Activated CD4-positive, CD25-positive, alpha-beta regulatory T cell treated with anti-CD3 and anti-CD28 coated beads, Interleukin-2, amount 50 U/mL, for 16 hours (primary cell): ENCODE measurements at regions not wholly inside any gene's neighbourhood (a gene's known extent, or its start where the extent isn't known, plus 50 kb on each side); places are given as distances from the start of the nearest gene placed in this dataset.
"Not testable (repeated sequence)": the region's sequence is repeated elsewhere in the genome, so short reads cannot be mapped to it uniquely, and the experiment has no call there.

ENCODE experiments used
- DNase-seq: peaks from one replicate; pipeline ENCODE4 v3.0.0-alpha.2; 2020; ENCODE audit warnings: low read depth, low spot score

DNA sequence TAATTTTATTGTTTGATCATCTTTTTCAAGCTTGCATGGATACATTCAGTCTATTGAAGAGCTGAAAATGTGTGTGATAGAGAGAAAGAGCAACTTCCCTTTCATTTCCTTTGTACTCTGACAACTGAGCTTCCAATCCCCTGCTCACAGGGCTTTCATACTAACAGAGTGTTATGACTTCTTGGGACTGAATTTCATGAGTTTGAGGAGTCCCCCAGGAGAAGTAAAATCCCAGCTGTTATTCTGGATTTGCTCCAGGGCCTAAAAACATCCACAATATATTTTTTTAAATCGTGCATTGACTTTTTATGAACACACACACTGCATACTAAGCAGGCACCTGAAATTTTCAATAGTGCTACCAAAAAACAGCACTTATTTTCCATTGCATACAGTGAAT, 195.8 kb upstream of the CAND1 start:
- no peak for DNase-seq

GRCh38 chr12:67074072-67074471, 195.1 kb upstream of the CAND1 start:
- DNase-seq, result no peak

- DNase-seq, result no peak
Measured at GRCh38 chr12:67077617-67078016, 191.5 kb upstream of the CAND1 start.

- DNase-seq, result no peak
Measured at GRCh38 chr12:67078957-67079356, 190.2 kb upstream of the CAND1 start.

DNA sequence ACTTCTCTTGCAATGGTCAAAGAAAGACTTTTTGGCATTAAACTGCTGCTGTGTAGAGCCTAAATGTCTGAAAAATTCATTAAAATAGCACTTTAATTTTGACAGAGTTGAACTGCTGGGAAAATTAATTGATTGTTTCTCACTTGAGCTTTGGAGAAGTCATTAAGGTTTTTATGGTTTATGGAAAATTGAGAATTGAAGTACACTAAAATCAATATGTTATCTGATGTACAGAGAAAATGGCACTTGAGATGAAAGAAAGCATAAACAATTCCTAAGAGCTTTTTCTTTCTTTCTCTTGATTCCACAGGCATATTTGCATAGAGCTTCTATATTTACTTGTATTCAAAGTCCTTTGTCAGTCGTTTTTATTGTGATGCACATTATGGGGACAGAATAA, 188.5 kb upstream of the CAND1 start:
- DNase-seq, result no peak

- no peak for DNase-seq
Measured at GRCh38 chr12:67082221-67082620, 186.9 kb upstream of the CAND1 start.

GRCh38 chr12:67085699-67086098, 183.5 kb upstream of the CAND1 start:
- no peak for DNase-seq

- no peak for DNase-seq
Measured at GRCh38 chr12:67086116-67086515, 183.0 kb upstream of the CAND1 start.

DNA sequence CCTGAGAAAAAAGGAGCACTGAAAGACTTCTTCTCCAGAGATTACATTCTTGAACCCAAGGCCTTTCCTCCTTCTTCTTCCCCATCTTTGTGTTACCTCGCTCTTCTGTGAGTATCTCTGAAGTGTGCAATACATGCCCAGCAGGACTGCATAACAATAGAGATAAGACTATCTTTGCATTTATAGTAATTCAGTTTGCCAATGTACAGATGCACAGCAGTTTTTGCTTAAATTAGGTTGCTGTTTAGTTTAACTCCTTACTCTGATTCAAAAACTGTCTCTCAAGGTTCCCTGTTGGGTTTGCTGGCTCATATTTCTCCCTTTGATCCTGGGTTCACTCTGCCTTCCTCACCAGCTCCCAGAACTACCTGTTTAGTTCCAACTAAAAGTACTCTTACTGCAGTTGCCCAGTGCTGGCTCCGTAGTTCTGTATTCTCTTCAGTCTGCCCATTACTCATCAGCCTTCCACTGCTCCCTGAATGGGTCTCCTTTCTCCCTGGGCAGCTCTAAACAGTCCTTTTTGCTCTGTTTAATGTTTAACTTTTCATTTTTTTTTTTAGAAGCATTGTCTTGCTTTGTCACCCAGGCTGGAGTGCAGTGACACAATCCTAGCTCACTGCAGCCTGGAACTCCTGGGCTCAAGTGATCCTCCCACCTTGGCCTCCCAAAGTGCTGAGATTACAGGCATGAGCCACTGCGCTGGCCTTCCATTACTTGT, 180.6 kb upstream of the CAND1 start:
- DNase-seq, result no peak

- DNase-seq, result no peak
Measured at GRCh38 chr12:67091204-67091603, 178.0 kb upstream of the CAND1 start.

DNA sequence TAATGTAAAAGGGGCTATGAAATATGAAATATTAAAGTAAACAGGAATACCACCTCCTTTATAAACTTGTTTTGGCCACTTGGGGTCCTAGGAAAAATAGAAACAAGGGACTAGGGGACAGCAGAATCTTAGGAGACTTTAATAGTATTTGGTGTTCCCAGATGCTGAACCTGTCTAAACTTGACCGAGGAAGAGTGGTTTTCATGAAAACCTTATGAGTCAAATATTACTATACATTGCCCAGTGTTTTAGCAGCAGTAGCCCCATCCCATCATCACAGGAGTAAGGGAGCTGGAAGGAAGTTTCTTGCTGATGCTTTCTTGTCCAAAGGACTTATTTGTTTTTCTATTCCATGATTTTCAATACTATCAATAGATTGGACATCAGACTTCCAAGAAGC, 177.5 kb upstream of the CAND1 start:
- DNase-seq, result no peak

- DNase-seq, result not testable (repeated sequence)
Measured at GRCh38 chr12:67092934-67093333, 176.2 kb upstream of the CAND1 start.

DNA sequence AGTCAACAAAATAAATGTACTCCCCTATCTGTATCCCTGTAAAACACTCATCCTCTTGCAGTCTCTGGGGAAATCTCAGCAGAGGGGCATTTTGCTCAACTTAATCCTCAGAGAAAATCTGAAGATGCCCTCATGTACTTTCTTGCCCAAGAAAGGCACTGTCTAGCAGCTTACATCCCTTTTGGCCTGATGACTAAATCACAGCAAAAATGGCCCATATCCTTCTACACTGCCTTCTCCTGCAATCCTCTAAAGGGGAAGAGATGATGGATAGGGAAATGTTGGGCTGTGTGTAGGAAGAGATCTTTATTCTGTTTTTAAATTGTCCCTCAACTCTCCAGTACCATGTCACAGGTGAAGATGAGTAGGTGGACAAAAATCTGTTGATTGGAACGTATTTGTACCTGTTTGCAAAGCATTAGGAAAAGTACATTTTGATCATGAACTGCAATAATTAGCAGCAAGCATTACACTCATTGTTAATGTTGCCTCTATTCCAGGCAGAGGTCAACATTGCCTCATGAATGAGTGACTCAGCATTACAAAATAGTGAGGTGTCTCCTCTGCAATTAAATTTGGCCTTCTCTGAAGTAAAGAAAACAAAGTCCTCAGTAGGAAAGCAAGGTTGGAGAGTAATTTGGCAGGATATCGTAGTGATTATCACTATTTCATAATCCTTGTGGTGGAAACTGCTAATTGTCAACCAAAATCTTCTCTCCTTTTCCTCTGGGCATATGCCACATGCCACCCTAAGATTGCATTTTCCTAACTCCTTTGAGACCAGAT, 172.4 kb upstream of the CAND1 start:
- DNase-seq, result no peak

GRCh38 chr12:67099858-67100257, 169.3 kb upstream of the CAND1 start:
- DNase-seq, result no peak

- DNase-seq, result no peak
Measured at GRCh38 chr12:67103521-67103920, 165.6 kb upstream of the CAND1 start.

DNA sequence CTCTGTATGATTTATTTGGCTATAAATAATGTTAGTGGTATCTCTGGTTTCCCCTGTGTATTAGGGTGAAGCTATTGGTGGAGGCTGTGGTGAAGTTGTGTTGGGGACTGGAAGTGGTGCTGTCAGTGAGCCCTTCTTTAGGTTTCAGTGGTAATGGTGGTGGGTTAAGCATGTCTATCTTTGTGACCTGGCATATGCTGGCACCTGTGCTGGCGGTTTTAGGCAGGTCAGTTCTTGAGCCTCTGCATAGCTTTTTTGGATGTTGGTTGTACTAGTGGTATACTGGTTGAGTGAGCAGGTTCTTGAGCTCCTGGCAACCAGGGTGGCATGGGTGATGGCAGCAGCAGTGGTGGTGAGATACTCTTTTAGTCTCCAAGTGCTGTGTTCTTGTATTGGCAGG, 161.9 kb upstream of the CAND1 start:
- no peak for DNase-seq

- no peak for DNase-seq
Measured at GRCh38 chr12:67107751-67108269, 161.3 kb upstream of the CAND1 start.

DNA sequence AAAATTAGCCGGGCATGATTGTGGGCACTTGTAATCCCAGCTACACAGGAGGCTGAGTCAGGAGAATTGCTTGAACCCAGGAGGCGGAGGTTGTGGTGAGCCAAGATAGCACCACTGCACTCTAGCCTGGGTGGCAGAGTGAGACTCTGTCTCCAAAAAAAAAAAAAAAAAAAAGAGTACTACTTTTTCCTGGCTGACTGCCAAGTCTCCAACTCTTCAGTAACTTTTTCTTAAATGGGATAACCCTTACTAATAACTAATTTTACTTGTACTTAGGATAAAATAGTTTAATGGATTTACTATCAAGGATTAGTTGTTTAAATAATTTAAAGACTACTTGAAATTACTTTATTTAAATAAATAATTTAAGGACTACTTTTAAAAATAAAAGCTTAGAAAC, 158.8 kb upstream of the CAND1 start:
- not testable (repeated sequence) for DNase-seq

GRCh38 chr12:67111182-67111581, 158.0 kb upstream of the CAND1 start:
- no peak for DNase-seq

DNA sequence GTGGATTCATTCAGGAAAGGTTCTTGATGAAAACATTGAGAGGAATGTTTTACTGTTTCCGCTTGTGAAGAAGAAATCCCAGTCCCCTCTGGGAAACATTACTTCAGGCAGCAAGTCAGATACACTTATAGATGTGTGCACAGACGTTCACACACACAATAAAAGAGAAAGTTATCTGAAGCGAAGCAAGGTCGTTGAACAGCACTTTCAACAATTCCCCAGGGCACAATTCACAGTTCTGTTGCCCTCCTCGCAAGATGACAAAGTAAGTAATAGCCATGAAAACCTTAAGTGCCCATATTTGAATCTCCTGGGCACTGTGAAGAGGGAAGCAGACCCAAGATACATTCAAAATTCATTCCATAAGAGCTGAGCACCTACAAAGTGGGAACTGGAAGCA, 156.6 kb upstream of the CAND1 start:
- DNase-seq, result no peak

DNA sequence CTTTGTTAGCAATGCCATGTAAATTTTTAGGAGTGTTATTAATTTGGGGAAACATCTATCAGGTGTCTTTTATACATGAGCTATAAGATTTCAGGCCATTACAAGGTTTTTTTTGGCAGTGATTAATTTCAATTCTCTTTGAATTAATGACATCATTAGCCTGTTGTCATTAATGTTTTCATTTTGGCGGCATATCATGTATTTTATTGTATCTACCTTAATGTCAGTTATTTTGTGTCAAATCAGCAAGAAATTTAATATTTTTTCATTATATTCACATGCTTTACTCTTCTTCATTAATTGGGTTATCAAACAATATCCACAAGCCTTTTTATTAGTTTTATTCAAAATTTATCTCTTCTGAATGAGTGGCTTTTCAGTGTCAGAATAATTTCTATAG, 153.0 kb upstream of the CAND1 start:
- DNase-seq, result no peak

DNA sequence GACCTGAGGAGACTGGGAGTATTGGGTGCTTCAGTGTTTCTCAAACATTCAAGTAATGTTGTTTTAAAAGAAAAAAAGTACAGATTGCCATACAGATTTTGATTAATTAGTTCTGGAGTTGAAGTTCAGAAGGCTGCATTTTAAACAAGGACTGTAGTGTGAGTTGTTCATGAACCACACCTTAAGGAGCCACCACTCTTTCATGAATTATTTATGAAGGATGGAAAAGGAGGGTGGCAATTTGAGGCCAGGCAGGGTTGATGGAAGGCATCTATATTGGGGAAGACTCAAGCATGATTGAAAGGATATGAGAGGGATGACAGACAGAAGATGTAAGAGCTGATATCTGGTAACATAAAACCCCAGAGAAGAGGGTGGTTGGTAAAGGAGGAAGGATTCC, 146.6 kb upstream of the CAND1 start:
- no peak for DNase-seq

- DNase-seq, result no peak
Measured at GRCh38 chr12:67137256-67137655, 131.9 kb upstream of the CAND1 start.
